ENCODE measurements at regions not wholly inside any gene's neighbourhood (a gene's known extent, or its start where the extent isn't known, plus 50 kb on each side); places are given as distances from the start of the nearest gene placed in this dataset.
A peak's percentile ranks its signal among the peaks of the same experiment; 100 is the strongest.

- Histone ChIP-seq H3K36me3 (replicated peaks in 1 of 2) (no peaks in the 10 kb centered on the region), H3K27ac (no peak overlapping the region), H3K27me3 (no peaks in the 10 kb centered on the region), H3K4me3 (no peak overlapping the region), H3K4me1 (replicated peaks in 1 of 2) (no peaks in the 10 kb centered on the region), H3K9me3 (replicated peaks in 1 of 3) (no peaks in the 10 kb centered on the region)
- WGBS, 4 donors: 56 to 66% (median 61%) methylated on average over 3 of the region's 3 CpGs
- TF ChIP-seq POLR2A (IDR thresholded peaks at IDR 0.05) (no peak), CTCF (IDR thresholded peaks at IDR 0.05) (no peak)
- intact Hi-C loops (cut with DNase I): no loop called here
- DNase-seq: no peak
Observed at GRCh38 chr5:167779644-167780043, 511.8 kb upstream of the WWC1 start.

GRCh38 chr5:167780177-167780576 lies 511.3 kb upstream of the WWC1 start:
- no peak overlapping the region for H3K4me3 ChIP-seq
- no peaks in the 10 kb centered on the region for H3K36me3 ChIP-seq (replicated peaks in 1 of 2)
- no peaks in the 10 kb centered on the region for H3K9me3 ChIP-seq (replicated peaks in 1 of 3)
- WGBS, 4 donors: 70 to 78% (median 72%) methylated on average over 6 of the region's 6 CpGs
- TF ChIP-seq CTCF (IDR thresholded peaks at IDR 0.05): no peak
- H3K27me3 ChIP-seq: no peaks in the 10 kb centered on the region
- DNase-seq: no peak
- no peaks in the 10 kb centered on the region for H3K4me1 ChIP-seq (replicated peaks in 1 of 2)
- H3K27ac ChIP-seq: no peak overlapping the region
- intact Hi-C loops (cut with DNase I): no loop called here

- no peaks in the 10 kb centered on the region for H3K4me1 ChIP-seq (replicated peaks in 1 of 2)
- H3K36me3 ChIP-seq (replicated peaks in 1 of 2): no peaks in the 10 kb centered on the region
- WGBS, 4 donors: 57 to 68% (median 62%) methylated on average over 9 of the region's 9 CpGs
- intact Hi-C loops (cut with DNase I): no loop called here
- no peaks in the 10 kb centered on the region for H3K27me3 ChIP-seq
- H3K4me3 ChIP-seq: no peak overlapping the region
- peak in 4 of 7 donors; percentile 5 to 32 (median 12) for DNase-seq
- no peaks in the 10 kb centered on the region for H3K9me3 ChIP-seq (replicated peaks in 1 of 3)
- H3K27ac ChIP-seq: no peak overlapping the region
- TF ChIP-seq POLR2A (IDR thresholded peaks at IDR 0.05) (no peak), CTCF (IDR thresholded peaks at IDR 0.05) (no peak)
Observed at GRCh38 chr5:167783145-167783817, 508.2 kb upstream of the WWC1 start.

GRCh38 chr5:167785106-167785505 lies 506.3 kb upstream of the WWC1 start:
- no peaks in the 10 kb centered on the region for H3K4me1 ChIP-seq (replicated peaks in 1 of 2)
- H3K27me3 ChIP-seq: no peaks in the 10 kb centered on the region
- no peak overlapping the region for H3K4me3 ChIP-seq
- H3K36me3 ChIP-seq (replicated peaks in 1 of 2): no peaks in the 10 kb centered on the region
- H3K27ac ChIP-seq: peak overlapping the region in 1 of 5 donors; percentile 49
- no peak for DNase-seq
- WGBS, 4 donors: 52 to 82% (median 62%) methylated on average over 2 of the region's 2 CpGs
- no peaks in the 10 kb centered on the region for H3K9me3 ChIP-seq (replicated peaks in 1 of 3)
- TF ChIP-seq CTCF (IDR thresholded peaks at IDR 0.05) (no peak), POLR2A (IDR thresholded peaks at IDR 0.05) (no peak)
- intact Hi-C loops (cut with DNase I): no loop called here
